Bronchial epithelial cell (primary cell): ENCODE measurements at regions not wholly inside any gene's neighbourhood (a gene's known extent, or its start where the extent isn't known, plus 50 kb on each side); places are given as distances from the start of the nearest gene placed in this dataset.

Experiments
- DNase-seq: peaks from one replicate; pipeline ENCODE4 v3.0.0-alpha.2; 2010; ENCODE audit warnings: low read depth
- FAIRE-seq: peaks from 2 replicates; lab custom pipeline; 2011; peaks lifted over from hg19 to GRCh38; lab: Jason Lieb, UNC
- H3K27me3 ChIP-seq: 2 replicates; pipeline ENCODE4 v1.5.1; 2011; ENCODE audit warnings: low read length; ENCODE audit not compliant: control insufficient read depth, insufficient read depth
- H3K36me3 ChIP-seq: 2 replicates; pipeline ENCODE4 v1.5.1; 2011; ENCODE audit warnings: low read length; ENCODE audit not compliant: control insufficient read depth, insufficient read depth
- H3K4me3 ChIP-seq: 2 replicates; pipeline ENCODE4 v1.5.1; 2011; ENCODE audit warnings: mild to moderate bottlenecking, low read depth, low read length, control low read depth
- TF ChIP-seq, protein P1 (sequence below): IDR thresholded peaks from 2 replicates; pipeline ENCODE4 v1.5.1; 2011; ENCODE audit warnings: mild to moderate bottlenecking, moderate library complexity, low read length, control low read depth, inconsistent platforms; ENCODE audit not compliant: insufficient read depth, severe bottlenecking

DNA sequence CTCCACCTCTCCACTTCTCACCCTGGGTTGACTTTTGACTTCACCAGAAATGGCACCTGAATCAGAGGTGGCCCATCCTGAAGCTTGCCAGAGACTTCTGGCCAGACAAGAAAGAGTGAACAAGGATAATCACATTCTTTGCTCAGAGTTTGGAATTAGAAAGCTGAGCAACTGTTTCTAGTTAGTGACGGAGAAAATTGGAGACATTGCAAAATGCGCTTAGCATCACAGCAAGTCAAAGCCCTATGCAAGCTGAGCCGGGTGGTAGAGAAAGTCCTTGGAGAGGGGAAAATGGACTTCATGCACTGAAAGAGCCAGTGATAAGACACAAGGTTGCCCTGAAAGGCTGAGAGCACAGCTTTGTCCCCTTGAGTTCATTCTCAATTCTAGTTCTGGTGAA, 161.8 kb downstream of the PAH start:
- no peak for FAIRE-seq

DNA sequence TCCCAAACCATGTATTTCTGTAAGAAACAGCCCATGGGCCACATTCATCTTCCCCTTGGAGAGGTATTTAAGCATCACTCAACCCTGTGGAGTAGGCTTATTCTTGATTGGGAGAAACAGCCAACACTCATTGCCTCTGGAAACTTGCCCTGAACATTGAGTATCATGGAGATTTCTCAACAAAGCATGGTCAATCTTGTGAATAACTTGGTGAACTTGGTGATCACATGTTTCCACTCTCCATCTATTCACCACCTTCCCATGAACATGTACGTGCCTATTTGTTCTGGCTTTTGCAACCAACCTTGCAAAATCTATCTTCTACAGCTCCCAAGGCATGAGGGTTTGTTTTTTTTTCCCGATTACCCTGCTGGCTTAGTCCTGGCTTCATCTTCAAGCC, 163.2 kb downstream of the PAH start:
- no peak for FAIRE-seq

More for the DNA sequence above, 161.8 kb downstream of the PAH start:
- Histone ChIP-seq H3K27me3 (no peaks in the 10 kb centered on the region), H3K4me3 (no peak overlapping the region), H3K36me3 (no peaks in the 10 kb centered on the region)
- DNase-seq: no peak
- TF ChIP-seq, protein P1, sequence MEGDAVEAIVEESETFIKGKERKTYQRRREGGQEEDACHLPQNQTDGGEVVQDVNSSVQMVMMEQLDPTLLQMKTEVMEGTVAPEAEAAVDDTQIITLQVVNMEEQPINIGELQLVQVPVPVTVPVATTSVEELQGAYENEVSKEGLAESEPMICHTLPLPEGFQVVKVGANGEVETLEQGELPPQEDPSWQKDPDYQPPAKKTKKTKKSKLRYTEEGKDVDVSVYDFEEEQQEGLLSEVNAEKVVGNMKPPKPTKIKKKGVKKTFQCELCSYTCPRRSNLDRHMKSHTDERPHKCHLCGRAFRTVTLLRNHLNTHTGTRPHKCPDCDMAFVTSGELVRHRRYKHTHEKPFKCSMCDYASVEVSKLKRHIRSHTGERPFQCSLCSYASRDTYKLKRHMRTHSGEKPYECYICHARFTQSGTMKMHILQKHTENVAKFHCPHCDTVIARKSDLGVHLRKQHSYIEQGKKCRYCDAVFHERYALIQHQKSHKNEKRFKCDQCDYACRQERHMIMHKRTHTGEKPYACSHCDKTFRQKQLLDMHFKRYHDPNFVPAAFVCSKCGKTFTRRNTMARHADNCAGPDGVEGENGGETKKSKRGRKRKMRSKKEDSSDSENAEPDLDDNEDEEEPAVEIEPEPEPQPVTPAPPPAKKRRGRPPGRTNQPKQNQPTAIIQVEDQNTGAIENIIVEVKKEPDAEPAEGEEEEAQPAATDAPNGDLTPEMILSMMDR: no peak

DNA sequence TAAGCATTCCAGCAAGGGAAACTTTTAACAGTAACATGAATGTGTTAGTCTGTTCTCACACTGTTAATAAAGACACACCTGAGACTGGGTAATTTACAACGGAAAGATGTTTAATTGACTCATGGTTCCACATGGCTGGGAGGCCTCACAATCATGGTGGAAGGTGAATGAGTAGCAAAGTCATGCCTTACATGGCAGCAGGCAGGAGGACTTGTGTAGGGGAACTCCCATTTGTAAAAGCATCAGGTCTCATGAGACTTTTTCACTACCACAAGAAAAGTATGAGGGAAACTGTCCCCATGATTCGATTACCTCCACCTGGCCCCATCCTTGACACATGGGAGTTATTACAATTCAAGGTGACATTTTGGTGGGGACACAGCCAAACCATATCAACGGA, 168.3 kb downstream of the PAH start:
- H3K27me3 ChIP-seq: no peaks in the 10 kb centered on the region
- TF ChIP-seq, protein P1: no peak
- FAIRE-seq (no peak), DNase-seq (no peak)
- no peak overlapping the region for H3K4me3 ChIP-seq
- no peaks in the 10 kb centered on the region for H3K36me3 ChIP-seq

More for the DNA sequence above, 163.2 kb downstream of the PAH start:
- H3K27me3 ChIP-seq: no peaks in the 10 kb centered on the region
- no peaks in the 10 kb centered on the region for H3K36me3 ChIP-seq
- TF ChIP-seq, protein P1: no peak
- H3K4me3 ChIP-seq: no peak overlapping the region
- DNase-seq: no peak

DNA sequence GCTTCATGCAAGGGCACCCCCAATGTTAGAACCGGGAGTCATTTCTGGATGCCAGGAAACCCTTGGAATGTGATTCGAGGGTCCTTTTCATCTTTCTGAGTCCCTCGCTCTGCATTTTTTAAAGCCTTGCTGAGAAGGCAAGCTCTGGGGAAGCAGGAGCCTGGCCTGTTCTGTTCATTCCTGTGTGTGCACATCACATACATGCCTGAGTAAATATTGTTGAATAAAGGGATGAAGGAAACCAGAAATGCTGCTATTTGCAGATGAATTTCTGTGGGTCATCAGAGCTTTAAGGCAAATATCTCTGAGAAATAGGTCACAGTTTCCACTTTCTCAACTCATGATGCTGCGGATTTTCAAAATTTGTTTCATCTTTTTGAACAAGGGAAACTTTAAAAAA, 170.1 kb downstream of the PAH start:
- Histone ChIP-seq H3K4me3 (no peak overlapping the region), H3K36me3 (no peaks in the 10 kb centered on the region), H3K27me3 (no peaks in the 10 kb centered on the region)
- FAIRE-seq (no peak), DNase-seq (no peak)
- TF ChIP-seq, protein P1: no peak

DNA sequence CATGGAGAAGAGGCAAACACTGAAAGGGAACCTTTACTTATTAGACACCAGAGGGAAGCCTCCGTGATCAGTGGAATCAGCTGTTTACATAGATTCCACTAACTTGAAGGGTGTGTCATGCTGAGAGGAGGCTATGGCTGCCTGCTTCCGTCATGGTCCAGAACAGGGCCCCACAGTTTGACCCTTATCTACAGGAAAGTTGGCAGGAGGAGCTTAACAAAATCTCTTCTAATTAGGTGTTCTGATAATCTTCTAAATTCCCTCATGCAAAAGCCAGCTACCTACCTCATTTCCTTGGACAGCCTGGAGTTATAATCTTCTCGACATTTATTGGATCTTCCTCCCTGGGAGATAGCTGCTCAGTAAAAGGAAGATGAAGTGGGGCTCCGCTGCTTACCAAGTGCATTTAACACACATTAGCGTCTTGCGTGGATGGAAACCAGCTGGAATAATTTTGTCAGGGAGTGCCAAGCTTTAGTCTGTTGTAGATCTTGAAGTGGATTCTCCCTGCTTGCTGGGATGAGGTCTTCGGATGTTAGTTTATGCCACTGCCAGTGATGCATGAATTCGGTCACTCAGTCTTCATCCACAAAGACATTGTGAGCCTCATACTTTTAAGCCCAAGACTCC, 171.0 kb downstream of the PAH start:
- FAIRE-seq (no peak), DNase-seq (no peak)
- Histone ChIP-seq H3K4me3 (no peak overlapping the region), H3K27me3 (no peaks in the 10 kb centered on the region), H3K36me3 (no peaks in the 10 kb centered on the region)
- TF ChIP-seq, protein P1: no peak

DNA sequence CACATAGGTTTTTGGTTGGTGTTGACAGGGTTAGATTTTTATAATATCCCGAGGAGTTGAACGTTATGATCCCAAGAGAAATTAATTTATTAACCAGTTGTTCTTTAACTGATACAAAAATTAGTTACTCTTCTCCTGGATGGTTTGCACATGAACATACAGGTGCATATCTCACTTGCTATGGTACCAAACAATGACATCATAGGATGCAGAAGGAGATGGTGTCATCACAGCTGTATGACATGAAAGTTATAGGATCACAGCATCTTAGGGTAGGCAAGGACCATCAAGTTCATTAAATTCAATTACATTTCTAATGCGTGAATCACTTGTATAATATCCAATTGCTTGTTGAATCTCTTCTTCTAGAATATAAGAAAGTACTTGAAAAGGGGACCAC, 175.8 kb downstream of the PAH start:
- H3K36me3 ChIP-seq: no peaks in the 10 kb centered on the region
- no peaks in the 10 kb centered on the region for H3K27me3 ChIP-seq
- no peak for DNase-seq
- H3K4me3 ChIP-seq: no peak overlapping the region
- FAIRE-seq: no peak
- TF ChIP-seq, protein P1: no peak
